Nephron (organoid): ENCODE measurements at regions not wholly inside any gene's neighbourhood (a gene's known extent, or its start where the extent isn't known, plus 50 kb on each side); places are given as distances from the start of the nearest gene placed in this dataset.
A peak's percentile ranks its signal among the peaks of the same experiment; 100 is the strongest.

ENCODE experiments used
- H3K27ac Mint-ChIP-seq, 3 experiments: 2 replicates each; pipeline ENCODE4 v1.8.0; 2020; ENCODE audit warnings: mixed read lengths in 3 of 3, mild to moderate bottlenecking in 2 of 3, moderate library complexity in 1 of 3
- H3K27me3 Mint-ChIP-seq: 2 replicates; pipeline ENCODE4 v1.8.0; 2021; ENCODE audit warnings: low read depth, mild to moderate bottlenecking, moderate library complexity, mixed read lengths
- H3K36me3 Mint-ChIP-seq: 2 replicates; pipeline ENCODE4 v1.8.0; 2020; ENCODE audit warnings: low read depth, mixed read lengths
- H3K4me1 Mint-ChIP-seq: 2 replicates; pipeline ENCODE4 v1.8.0; 2020; ENCODE audit warnings: mixed read lengths
- H3K4me3 Mint-ChIP-seq, 3 experiments: 2 replicates each; pipeline ENCODE4 v1.8.0; 2020; ENCODE audit warnings: mild to moderate bottlenecking in 3 of 3, mixed read lengths in 3 of 3, moderate library complexity in 2 of 3
- H3K9me3 Mint-ChIP-seq: 2 replicates; pipeline ENCODE4 v1.8.0; 2020; ENCODE audit warnings: mixed read lengths
- CTCF ChIP-seq, 3 experiments: fragments of 200-600 bp; sonication (generic); IDR thresholded peaks; one replicate each; pipeline ENCODE4 v1.5.0; 2021; ENCODE audit warnings: antibody characterized with exemption in 3 of 3; ENCODE audit not compliant: unreplicated experiment in 3 of 3

GRCh38 chr16:82460766-82461165 is 166.0 kb upstream of the CDH13 start:
- Mint-ChIP-seq H3K27me3 (peaks cover 25% of the 10 kb centered on the region), H3K9me3 (no peaks in the 10 kb centered on the region), H3K36me3 (no peaks in the 10 kb centered on the region), H3K27ac (no peak overlapping the region), H3K4me1 (peaks cover 4% of the 10 kb centered on the region), H3K4me3 (no peak overlapping the region)
- no peak for TF ChIP-seq CTCF (IDR thresholded peaks at IDR 0.05; ENCODE audit: unreplicated experiment in 3 of 3)

DNA sequence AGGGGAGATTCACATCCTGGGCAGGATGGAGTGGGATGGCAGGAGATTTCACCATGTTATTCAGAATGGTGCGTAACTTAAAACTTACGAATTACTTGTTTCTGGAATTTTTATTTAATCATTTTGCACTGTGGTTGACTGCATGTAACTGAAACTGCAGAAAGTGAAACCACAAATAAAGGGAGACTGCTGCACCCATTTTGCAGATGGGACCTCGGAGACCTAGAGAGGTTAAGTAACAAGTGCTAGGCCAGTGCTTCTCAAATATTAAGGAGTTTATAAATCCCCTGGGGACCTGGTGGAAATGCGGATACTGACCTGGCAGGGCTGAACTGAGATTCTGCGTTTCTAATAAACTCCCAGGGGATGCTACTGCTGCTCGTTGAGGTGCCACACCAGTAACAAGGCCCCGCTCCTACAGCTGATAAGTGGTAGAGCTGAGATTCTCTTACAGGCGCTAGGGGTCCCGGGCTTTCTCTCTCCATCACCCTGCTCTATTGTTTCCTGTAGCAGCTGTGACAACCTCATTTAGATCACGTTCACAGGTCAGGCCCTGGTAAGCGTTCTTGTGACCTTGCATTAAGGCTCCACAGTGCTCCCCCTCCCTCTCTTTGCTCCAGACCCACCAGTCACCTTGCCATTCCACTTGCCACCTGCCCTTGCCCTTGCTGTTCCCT is 167.1 kb upstream of the CDH13 start:
- no peak overlapping the region for H3K4me3 Mint-ChIP-seq
- H3K9me3 Mint-ChIP-seq = no peaks in the 10 kb centered on the region
- peaks cover 4% of the 10 kb centered on the region for H3K4me1 Mint-ChIP-seq
- H3K27ac Mint-ChIP-seq = no peak overlapping the region
- H3K36me3 Mint-ChIP-seq = no peaks in the 10 kb centered on the region
- peaks cover 25% of the 10 kb centered on the region for H3K27me3 Mint-ChIP-seq
- no peak for TF ChIP-seq CTCF (IDR thresholded peaks at IDR 0.05; ENCODE audit: unreplicated experiment in 3 of 3)

DNA sequence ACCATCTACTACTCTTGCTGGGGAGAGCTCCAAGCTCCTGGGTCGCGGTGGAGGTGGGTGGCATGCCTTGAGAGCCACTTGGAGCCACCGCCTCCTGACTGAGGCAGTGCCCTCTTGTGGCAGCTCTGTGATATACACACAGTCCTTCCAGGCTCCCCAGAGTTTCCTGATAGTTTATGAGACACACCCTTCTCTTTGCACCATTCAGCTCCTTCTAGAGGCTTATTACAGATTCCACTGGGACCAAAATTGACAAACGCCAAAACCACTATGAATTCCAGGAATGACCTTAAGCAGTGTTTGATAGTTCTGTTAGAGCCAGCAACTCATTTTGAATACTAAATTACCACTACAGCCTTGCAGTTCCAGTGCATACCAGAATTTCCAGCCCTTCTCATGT is 170.1 kb upstream of the CDH13 start:
- peak; percentile 64 to 78 (median 77) for TF ChIP-seq CTCF (IDR thresholded peaks at IDR 0.05; ENCODE audit: unreplicated experiment in 3 of 3)
- H3K4me3 Mint-ChIP-seq = no peak overlapping the region
- no peak overlapping the region for H3K27ac Mint-ChIP-seq
- H3K9me3 Mint-ChIP-seq = no peaks in the 10 kb centered on the region
- H3K4me1 Mint-ChIP-seq = peaks cover 4% of the 10 kb centered on the region
- no peaks in the 10 kb centered on the region for H3K36me3 Mint-ChIP-seq
- H3K27me3 Mint-ChIP-seq = peaks cover 16% of the 10 kb centered on the region

DNA sequence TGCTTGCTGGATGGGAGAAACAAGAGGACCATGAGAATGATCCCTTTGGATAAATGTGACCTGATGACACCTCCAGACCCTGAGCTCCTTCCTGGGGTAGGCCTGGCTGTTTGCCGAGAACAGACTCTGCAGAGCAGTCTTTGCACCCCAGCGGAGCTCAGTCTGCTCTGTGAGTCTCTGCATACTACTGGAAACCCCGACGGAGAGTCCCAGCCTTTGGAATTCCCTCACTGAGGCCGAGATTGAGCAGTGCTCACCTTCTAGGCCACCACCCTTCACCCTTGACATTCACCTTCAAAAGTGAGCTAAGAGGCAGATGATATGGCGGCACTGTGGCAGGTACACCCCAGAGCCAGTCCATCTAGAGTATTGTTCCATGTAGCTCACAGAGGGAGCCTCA is 172.2 kb upstream of the CDH13 start:
- Mint-ChIP-seq H3K9me3 (no peaks in the 10 kb centered on the region), H3K4me3 (no peak overlapping the region), H3K36me3 (no peaks in the 10 kb centered on the region), H3K27me3 (peaks cover 11% of the 10 kb centered on the region), H3K27ac (no peak overlapping the region), H3K4me1 (peaks cover 14% of the 10 kb centered on the region)
- TF ChIP-seq CTCF (IDR thresholded peaks at IDR 0.05; ENCODE audit: unreplicated experiment in 3 of 3) = no peak

GRCh38 chr16:82454152-82454551 is 172.6 kb upstream of the CDH13 start:
- H3K4me3 Mint-ChIP-seq = no peak overlapping the region
- no peaks in the 10 kb centered on the region for H3K9me3 Mint-ChIP-seq
- peaks cover 14% of the 10 kb centered on the region for H3K4me1 Mint-ChIP-seq
- peaks cover 11% of the 10 kb centered on the region for H3K27me3 Mint-ChIP-seq
- no peaks in the 10 kb centered on the region for H3K36me3 Mint-ChIP-seq
- no peak for TF ChIP-seq CTCF (IDR thresholded peaks at IDR 0.05; ENCODE audit: unreplicated experiment in 3 of 3)
- no peak overlapping the region for H3K27ac Mint-ChIP-seq
